ENCODE measurements at regions not wholly inside any gene's neighbourhood (a gene's known extent, or its start where the extent isn't known, plus 50 kb on each side); places are given as distances from the start of the nearest gene placed in this dataset.
A peak's percentile ranks its signal among the peaks of the same experiment; 100 is the strongest.

GRCh38 chr6:163985710-163986109, 571.2 kb downstream of the QKI start:
- no peak for DNase-seq (ENCODE audit: low read depth)

- no peak for DNase-seq (ENCODE audit: low read depth)
Measured at GRCh38 chr6:163985040-163985439, 570.5 kb downstream of the QKI start.

- DNase-seq (ENCODE audit: low read depth) = no peak
Measured at GRCh38 chr6:163984124-163984936, 569.8 kb downstream of the QKI start.

GRCh38 chr6:163983679-163984078, 569.2 kb downstream of the QKI start:
- no peak for DNase-seq (ENCODE audit: low read depth)

- DNase-seq (ENCODE audit: low read depth) = no peak
Measured at GRCh38 chr6:163974322-163974721, 559.8 kb downstream of the QKI start.

- DNase-seq (ENCODE audit: low read depth) = no peak
Measured at GRCh38 chr6:163971841-163972838, 557.6 kb downstream of the QKI start.

GRCh38 chr6:163970846-163971564, 556.5 kb downstream of the QKI start:
- no peak for DNase-seq (ENCODE audit: low read depth)

- DNase-seq (ENCODE audit: low read depth) = no peak
Measured at GRCh38 chr6:163965426-163966348, 551.2 kb downstream of the QKI start.

- no peak for DNase-seq (ENCODE audit: low read depth)
Measured at GRCh38 chr6:163964789-163965188, 550.3 kb downstream of the QKI start.

GRCh38 chr6:163963205-163964120, 548.9 kb downstream of the QKI start:
- no peak for DNase-seq (ENCODE audit: low read depth)

GRCh38 chr6:163962627-163963117, 548.2 kb downstream of the QKI start:
- no peak for DNase-seq (ENCODE audit: low read depth)

- no peak for DNase-seq (ENCODE audit: low read depth)
Measured at GRCh38 chr6:163960128-163960527, 545.6 kb downstream of the QKI start.

GRCh38 chr6:163958646-163959045, 544.1 kb downstream of the QKI start:
- DNase-seq (ENCODE audit: low read depth) = no peak

- peak; percentile 44 for DNase-seq (ENCODE audit: low read depth)
Measured at GRCh38 chr6:163956571-163957407, 542.3 kb downstream of the QKI start.

GRCh38 chr6:163955756-163956155, 541.2 kb downstream of the QKI start:
- DNase-seq (ENCODE audit: low read depth) = no peak

- DNase-seq (ENCODE audit: low read depth) = peak; percentile 88
Measured at GRCh38 chr6:163955096-163955495, 540.6 kb downstream of the QKI start.

- no peak for DNase-seq (ENCODE audit: low read depth)
Measured at GRCh38 chr6:163954088-163954775, 539.7 kb downstream of the QKI start.

GRCh38 chr6:163952005-163952404, 537.5 kb downstream of the QKI start:
- no peak for DNase-seq (ENCODE audit: low read depth)

All from GM04503 (cell line).